ENCODE measurements at regions not wholly inside any gene's neighbourhood (a gene's known extent, or its start where the extent isn't known, plus 50 kb on each side); places are given as distances from the start of the nearest gene placed in this dataset.

DNA sequence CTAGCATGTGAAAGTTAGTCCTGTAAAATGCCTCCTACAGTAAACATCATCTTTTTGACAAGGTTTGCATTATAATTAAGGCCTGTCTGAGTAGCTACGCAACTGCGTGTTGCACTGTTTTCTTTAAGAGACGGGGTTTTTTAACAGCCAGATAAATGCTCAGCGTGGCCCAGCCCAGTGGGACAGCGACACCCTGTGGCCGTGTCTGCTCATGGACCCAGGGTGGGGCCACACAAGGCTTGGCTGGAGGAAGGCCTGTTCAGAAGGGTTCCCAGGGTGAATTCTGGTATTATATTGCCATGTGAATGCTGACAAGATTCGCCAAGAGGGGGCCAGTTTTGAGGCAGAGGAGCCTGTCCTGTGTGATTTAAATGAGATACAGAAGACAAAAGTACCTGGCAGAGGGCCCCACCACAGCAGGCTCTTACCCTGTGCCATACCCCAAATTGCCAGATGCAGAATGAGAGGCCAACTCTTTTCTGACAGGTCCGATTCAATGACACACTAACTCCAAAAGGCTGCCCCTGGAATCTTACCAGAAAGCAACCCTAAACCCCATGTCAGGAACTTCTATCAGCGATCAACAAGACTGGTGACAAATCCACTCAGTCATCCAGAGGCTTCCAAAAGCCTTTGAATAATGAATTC lies 65.9 kb upstream of the IRX6 start:
- H3K27me3 Mint-ChIP-seq, result no peaks in the 10 kb centered on the region
- H3K9me3 Mint-ChIP-seq, result peaks cover 2 to 11% (median 6%) of the 10 kb centered on the region in 3 donors
- H3K27ac Mint-ChIP-seq, result no peak overlapping the region
- peaks cover 0 to 1% (median 0%) of the 10 kb centered on the region in 3 donors for H3K4me1 Mint-ChIP-seq
- no peak overlapping the region for H3K4me3 Mint-ChIP-seq
- H3K36me3 Mint-ChIP-seq, result peaks cover 2% of the 10 kb centered on the region

DNA sequence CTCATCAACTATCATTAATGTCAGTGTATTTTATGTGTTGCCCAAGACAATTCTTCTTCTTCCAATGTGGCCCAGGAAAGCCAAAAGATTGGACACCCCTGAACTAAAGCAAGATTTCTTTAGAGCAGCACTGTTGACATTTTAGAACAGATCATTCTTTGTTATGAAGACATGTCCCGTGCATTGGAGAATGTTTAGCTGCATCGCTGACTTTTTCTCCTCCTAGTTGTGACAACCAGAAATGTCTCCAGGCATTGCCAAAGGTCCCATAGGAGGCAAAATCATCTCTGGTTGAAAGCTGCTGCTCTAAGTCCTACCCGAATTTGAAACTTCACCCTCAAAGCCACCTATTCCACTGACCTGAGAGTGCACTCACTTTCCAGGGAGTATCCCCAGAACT lies 62.7 kb upstream of the IRX6 start:
- H3K9me3 Mint-ChIP-seq, result peaks cover 0 to 8% (median 6%) of the 10 kb centered on the region in 3 donors
- peak overlapping the region in 1 of 3 donors; percentile 11 for H3K27ac Mint-ChIP-seq
- H3K27me3 Mint-ChIP-seq, result no peaks in the 10 kb centered on the region
- H3K4me3 Mint-ChIP-seq, result no peak overlapping the region
- peaks cover 2% of the 10 kb centered on the region for H3K36me3 Mint-ChIP-seq
- peaks cover 0 to 1% (median 0%) of the 10 kb centered on the region in 3 donors for H3K4me1 Mint-ChIP-seq

DNA sequence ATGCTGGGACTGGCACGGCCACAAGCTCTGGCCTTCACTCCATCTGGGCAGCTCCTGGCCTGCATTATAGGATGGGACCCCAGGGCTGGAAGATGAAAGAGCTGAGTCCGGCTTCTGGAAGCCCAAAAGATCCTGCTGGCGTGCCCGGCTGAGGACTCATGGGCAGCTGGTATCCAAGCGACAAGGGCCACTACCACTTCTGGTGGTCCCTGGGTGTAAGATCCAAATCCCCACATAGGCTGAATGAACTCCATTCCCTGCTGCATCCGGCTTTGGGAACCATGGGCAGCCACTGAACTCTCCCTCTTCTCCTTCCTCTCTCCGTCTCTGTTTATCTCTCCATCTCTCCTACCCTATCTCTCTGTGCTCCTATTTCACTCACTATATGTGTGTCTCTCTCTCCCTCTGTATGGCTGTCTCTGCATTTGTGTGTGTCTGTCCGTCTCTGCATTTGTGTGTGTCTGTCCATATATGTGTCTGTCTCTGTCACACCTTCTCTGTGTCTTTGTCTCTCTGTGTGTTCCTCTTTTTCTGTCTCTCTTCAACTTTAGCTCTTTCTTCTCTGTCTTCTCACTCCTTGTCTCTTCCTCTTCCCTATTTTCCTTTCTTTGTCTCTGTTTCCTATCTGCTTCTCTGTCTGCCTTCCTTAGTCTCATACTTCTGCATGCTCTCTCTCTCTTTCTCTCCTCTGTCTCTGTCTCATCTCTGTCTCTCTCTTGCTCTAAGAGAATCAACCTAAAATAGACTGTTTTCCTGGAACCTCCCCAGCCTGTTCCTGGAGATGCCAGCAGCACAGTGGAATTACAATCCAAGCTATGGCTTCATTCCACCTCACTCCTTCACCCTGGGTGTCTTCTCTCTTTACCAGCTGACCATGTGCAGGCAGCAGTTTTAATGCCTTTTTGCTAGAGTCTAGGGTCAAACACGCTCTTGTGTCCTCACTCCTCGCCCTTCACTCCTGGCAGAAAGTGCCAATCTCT lies 60.4 kb upstream of the IRX6 start:
- Mint-ChIP-seq H3K4me3 (no peak overlapping the region), H3K9me3 (peaks cover 0 to 8% (median 6%) of the 10 kb centered on the region in 3 donors), H3K27ac (no peak overlapping the region), H3K27me3 (no peaks in the 10 kb centered on the region), H3K36me3 (no peaks in the 10 kb centered on the region), H3K4me1 (no peaks in the 10 kb centered on the region)

DNA sequence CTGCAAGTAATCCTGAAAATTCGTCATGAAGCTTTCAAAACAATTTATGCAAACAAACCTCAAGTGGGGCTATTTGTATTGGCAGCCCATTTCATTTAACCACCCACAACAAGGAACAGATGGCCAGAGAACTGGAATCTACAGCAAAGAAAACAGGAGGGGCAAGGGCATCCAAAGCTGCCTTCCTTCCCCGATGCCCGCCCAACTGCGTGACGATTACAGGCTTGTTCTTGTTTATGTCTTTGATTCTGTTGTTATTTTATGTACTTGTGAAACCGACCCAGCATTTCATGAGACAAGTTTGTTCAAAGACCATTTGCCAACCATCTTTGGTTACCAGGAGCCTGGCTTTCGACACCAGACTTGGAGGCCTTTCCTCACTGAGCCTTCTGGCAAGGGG lies 59.1 kb upstream of the IRX6 start:
- H3K4me1 Mint-ChIP-seq, result no peaks in the 10 kb centered on the region
- no peak overlapping the region for H3K4me3 Mint-ChIP-seq
- H3K27ac Mint-ChIP-seq, result no peak overlapping the region
- no peaks in the 10 kb centered on the region for H3K36me3 Mint-ChIP-seq
- H3K9me3 Mint-ChIP-seq, result peaks cover 0 to 10% (median 6%) of the 10 kb centered on the region in 3 donors
- H3K27me3 Mint-ChIP-seq, result no peaks in the 10 kb centered on the region

DNA sequence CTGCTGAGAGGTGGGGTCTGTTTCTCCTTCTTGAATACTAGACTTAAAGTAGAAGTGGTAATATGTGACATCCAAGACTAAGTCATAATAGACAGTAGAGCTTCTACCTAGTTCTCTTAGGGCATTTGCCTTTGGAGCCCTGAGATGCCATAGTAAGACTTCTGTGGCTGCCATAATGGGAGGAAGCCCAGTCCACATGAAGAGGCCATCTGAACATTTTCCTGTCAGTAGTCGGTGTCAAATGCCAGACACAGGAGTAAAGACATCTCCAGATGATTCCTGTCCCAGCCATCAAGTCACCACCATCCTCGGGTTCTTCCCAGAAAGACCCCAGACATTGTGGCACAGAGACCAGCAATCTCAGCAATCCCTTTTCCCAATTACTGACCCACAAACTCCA lies 58.1 kb upstream of the IRX6 start:
- Mint-ChIP-seq H3K4me3 (no peak overlapping the region), H3K9me3 (peaks cover 0 to 10% (median 6%) of the 10 kb centered on the region in 3 donors), H3K36me3 (no peaks in the 10 kb centered on the region)

DNA sequence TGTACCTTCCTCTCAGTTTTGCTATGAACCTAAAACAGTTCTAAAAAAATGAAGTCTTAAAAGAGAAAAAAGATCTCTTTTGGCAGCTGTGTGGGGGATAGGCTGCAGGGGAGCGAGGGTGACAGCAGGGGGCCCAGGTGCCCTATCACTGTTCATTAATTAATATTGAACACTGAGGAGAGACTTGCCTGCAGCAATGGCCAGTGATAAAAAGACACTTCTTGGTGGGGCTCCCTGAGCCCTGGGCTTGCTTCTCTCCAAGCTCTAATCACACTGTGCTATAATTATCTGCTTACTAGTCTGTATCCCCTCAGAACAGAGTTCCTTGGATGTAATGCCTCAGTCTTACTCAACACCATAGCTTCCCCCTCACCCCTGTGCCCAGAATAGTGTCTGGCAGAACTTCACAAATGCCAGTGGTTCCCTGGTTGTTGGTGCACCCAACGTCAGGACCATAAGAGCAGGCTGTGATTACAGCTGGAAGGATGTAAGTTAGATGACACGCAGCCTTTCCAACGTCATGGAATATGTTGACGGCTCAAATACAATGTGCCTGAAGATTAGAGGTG lies 52.0 kb upstream of the IRX6 start:
- Mint-ChIP-seq H3K9me3 (peaks cover 0 to 4% (median 0%) of the 10 kb centered on the region in 3 donors), H3K27me3 (no peaks in the 10 kb centered on the region), H3K4me1 (no peaks in the 10 kb centered on the region), H3K27ac (no peak overlapping the region), H3K4me3 (no peak overlapping the region), H3K36me3 (peaks cover 2% of the 10 kb centered on the region)

More for the DNA sequence above, 58.1 kb upstream of the IRX6 start:
- H3K27me3 Mint-ChIP-seq, result no peaks in the 10 kb centered on the region
- H3K4me1 Mint-ChIP-seq, result no peaks in the 10 kb centered on the region
- H3K27ac Mint-ChIP-seq, result no peak overlapping the region

DNA sequence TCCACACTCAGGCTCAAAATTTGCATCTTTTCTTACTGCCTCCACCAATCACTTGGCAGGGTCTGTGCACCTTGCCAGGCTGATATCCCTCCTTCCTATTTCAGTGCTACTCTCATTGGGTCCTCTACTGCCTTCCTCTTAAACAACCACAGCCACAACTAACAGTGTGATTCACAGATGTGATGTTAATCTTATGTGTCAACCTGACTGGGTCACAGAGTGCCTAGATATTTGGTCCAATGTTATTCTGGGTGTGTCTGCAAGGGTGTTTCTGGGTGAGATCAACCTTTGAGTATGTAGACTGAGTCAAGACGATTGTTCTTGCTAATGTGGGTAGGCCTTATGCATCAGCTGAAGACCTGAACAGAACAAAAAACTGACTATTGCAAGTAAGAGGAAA lies 51.3 kb upstream of the IRX6 start:
- Mint-ChIP-seq H3K4me1 (no peaks in the 10 kb centered on the region), H3K4me3 (no peak overlapping the region), H3K27ac (no peak overlapping the region), H3K36me3 (peaks cover 2% of the 10 kb centered on the region), H3K27me3 (no peaks in the 10 kb centered on the region), H3K9me3 (peaks cover 0 to 4% (median 0%) of the 10 kb centered on the region in 3 donors)

DNA sequence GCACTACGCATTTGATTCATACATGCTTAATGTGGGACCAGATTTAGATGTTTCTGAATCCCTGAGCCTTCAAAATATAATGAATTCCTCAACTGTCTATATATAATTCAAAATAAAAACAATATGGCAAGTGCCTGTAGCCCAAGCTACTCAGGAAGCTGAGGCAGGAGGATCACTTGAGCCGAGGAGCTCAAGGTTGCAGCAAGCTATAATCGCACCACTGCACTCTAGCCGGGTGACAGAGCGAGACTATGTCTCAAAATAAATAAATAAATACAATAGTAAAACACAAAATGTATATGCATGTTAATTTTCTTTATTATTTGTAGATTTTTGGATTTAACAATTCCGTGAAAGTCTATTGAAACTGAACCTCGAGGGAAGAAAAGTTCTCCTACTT lies 50.6 kb upstream of the IRX6 start:
- peaks cover 2% of the 10 kb centered on the region for H3K36me3 Mint-ChIP-seq
- no peaks in the 10 kb centered on the region for H3K27me3 Mint-ChIP-seq
- H3K27ac Mint-ChIP-seq, result no peak overlapping the region
- H3K4me3 Mint-ChIP-seq, result no peak overlapping the region
- H3K9me3 Mint-ChIP-seq, result peaks cover 0 to 4% (median 0%) of the 10 kb centered on the region in 3 donors
- no peaks in the 10 kb centered on the region for H3K4me1 Mint-ChIP-seq

DNA sequence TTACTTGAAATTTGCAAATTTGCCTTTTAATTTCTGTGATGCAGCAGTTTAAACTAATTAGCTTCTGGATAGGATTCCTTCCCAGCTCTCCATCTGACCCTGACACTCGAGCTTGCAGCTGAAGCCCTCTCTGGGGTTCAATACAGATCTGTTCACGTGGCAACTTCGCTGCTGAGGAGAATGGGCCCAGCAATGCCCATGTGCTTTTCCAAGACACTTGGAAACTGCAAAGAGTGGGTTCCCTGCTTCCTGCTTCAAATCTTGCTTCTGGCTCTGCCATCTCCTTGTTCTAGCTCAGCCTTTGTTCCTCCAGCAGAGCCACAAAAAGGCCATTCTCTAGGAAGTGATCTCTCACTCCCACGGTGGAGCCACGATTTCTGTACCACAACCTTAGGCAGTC lies 50.0 kb upstream of the IRX6 start:
- Mint-ChIP-seq H3K9me3 (peaks cover 0 to 4% (median 0%) of the 10 kb centered on the region in 3 donors), H3K4me1 (no peaks in the 10 kb centered on the region), H3K4me3 (no peak overlapping the region), H3K27me3 (no peaks in the 10 kb centered on the region), H3K27ac (no peak overlapping the region), H3K36me3 (peaks cover 2% of the 10 kb centered on the region)
